GM21423 (cell line): ENCODE measurements at regions not wholly inside any gene's neighbourhood (a gene's known extent, or its start where the extent isn't known, plus 50 kb on each side); places are given as distances from the start of the nearest gene placed in this dataset.

Experiments
- ATAC-seq: cut with Tn5 transposase; IDR thresholded peaks from one replicate; pipeline ENCODE4 v1.9.1; 2021; ENCODE audit warnings: mild to moderate bottlenecking, moderate library complexity; ENCODE audit not compliant: unreplicated experiment

DNA sequence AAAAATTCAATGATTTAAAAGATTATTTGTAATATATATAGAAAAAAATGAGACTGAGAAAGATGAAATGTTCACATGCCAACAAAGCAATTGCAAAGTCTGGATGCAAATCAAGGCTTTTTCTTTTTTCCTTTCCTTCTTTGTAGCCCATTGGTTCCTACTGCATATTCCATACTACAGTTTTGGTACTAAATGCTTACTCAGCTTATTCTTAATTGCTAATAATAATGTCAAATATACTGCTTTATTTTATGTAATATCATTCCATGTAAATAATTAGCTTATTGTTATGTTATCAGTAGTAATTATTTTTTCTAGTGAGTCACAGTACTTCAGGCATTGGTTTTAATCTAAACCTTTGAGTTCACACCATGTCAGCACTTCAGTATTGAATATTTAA lies 407.4 kb upstream of the LRRTM1 start:
- ATAC-seq, result no peak

DNA sequence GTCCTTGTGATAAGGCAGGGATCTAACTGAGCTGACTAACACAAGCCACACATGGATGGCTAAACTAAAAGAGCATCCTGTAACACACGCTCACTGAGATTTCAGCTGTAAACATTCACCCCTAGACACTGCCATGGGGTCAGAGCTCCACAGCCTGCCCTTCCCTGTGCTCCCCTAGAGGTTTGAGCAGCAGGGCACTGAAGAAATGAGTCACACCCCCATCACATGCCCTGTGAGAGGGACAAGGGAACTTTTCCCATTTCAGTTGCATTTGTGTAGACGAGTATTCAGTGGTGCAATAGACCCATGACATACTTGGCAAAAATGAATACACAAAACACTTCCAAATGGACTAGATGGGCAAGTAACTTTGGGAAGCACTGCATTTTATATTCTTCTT lies 402.4 kb upstream of the LRRTM1 start:
- no peak for ATAC-seq

DNA sequence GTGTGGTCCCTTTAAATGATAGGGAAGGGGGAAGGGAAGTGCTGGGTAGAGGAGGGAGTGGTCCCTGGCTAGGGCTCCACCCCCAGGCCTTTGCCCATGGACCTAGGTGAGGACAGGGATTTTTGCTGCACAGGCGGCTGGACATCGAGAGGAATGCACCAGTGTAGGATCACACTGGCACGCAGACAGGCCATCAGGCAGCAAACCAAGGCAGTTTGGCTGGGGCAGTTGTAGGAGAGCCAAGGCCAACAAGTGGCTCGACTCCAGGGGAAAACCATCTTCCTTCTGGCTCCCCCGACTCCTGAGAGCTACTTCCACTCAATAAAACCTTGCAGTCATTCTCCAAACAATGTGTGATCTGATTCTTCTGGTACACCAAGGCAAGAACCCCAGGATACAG lies 402.0 kb upstream of the LRRTM1 start:
- ATAC-seq, result no peak

DNA sequence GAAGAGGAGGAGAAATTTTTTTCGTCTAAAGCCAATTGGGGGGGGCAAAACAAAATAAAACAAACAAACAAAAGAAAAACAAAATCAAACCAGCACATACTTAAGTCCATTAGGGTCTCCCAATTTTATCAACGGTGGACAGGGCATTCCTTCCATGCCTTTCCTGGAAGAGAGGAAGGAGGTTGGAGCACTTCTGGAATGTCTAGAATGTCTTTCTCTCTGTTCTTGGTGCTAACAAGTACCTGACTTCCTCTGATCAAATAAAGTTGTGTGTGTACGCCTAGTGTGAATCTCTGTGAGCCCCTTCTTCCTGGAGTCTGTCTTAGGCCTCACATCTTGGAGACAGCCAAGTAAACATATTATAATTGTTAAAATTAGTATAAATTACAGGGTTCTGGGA lies 399.0 kb upstream of the LRRTM1 start:
- ATAC-seq, result no peak

DNA sequence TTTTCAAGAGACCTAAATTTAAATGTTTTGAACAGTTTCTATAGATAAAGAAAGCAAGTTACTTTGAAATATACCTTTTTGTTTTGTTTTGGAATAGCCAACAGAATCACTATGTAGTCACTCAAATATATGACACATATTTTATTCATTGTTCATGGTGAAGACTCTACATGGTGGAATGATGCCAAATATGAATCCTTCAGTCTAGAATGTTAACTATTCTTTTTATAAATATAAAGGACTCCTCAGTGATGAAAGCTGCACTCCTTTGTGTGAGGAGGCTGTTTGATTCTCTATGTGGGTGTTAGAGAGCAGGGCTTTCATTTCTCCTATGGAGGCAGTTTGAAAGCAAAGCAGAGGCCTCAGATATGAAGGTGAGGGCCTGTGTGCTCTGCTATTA lies 396.4 kb upstream of the LRRTM1 start:
- ATAC-seq, result no peak
